WTC11 (cell line): ENCODE measurements at regions not wholly inside any gene's neighbourhood (a gene's known extent, or its start where the extent isn't known, plus 50 kb on each side); places are given as distances from the start of the nearest gene placed in this dataset.

ENCODE experiments used
- ATF1 ChIP-seq: sonication (generic); formaldehyde crosslinking; IDR thresholded peaks from 2 replicates; pipeline ENCODE4 v1.8.1; 2023; ENCODE audit warnings: mild to moderate bottlenecking, moderate library complexity, missing genetic modification reagents
- CTCF ChIP-seq: fragments of 200-600 bp; IDR thresholded peaks from 2 replicates; pipeline ENCODE4 v1.8.0; 2022; ENCODE audit warnings: antibody characterized with exemption
- ELF4 ChIP-seq: sonication (generic); formaldehyde crosslinking; IDR thresholded peaks from 2 replicates; pipeline ENCODE4 v1.8.1; 2022; ENCODE audit warnings: low read depth, mild to moderate bottlenecking, moderate library complexity, missing genetic modification reagents
- FOXK1 ChIP-seq: sonication (generic); formaldehyde crosslinking; IDR thresholded peaks from 2 replicates; pipeline ENCODE4 v1.8.0; 2022; ENCODE audit warnings: mild to moderate bottlenecking, moderate library complexity, missing genetic modification reagents
- FOXP4 ChIP-seq: sonication (generic); formaldehyde crosslinking; IDR thresholded peaks from 2 replicates; pipeline ENCODE4 v1.8.0; 2022; ENCODE audit warnings: mild to moderate bottlenecking, missing genetic modification reagents
- GABPB1 ChIP-seq: sonication (generic); formaldehyde crosslinking; IDR thresholded peaks from 2 replicates; pipeline ENCODE4 v1.8.1; 2023; ENCODE audit warnings: mild to moderate bottlenecking, missing genetic modification reagents
- MAX ChIP-seq: sonication (generic); formaldehyde crosslinking; IDR thresholded peaks from 2 replicates; pipeline ENCODE4 v1.8.0; 2022; ENCODE audit warnings: mild to moderate bottlenecking, missing genetic modification reagents
- MYBL2 ChIP-seq: sonication (generic); formaldehyde crosslinking; IDR thresholded peaks from 2 replicates; pipeline ENCODE4 v1.8.1; 2023; ENCODE audit warnings: mild to moderate bottlenecking, moderate library complexity, missing genetic modification reagents
- USF2 ChIP-seq: sonication (generic); formaldehyde crosslinking; IDR thresholded peaks from 2 replicates; pipeline ENCODE4 v1.8.1; 2023; ENCODE audit warnings: mild to moderate bottlenecking, missing genetic modification reagents, moderate library complexity
- ZNF121 ChIP-seq: sonication (generic); formaldehyde crosslinking; IDR thresholded peaks from 2 replicates; pipeline ENCODE4 v1.8.0; 2023; ENCODE audit warnings: missing genetic modification reagents
- ZNF512 ChIP-seq: sonication (generic); formaldehyde crosslinking; IDR thresholded peaks from 2 replicates; pipeline ENCODE4 v1.8.1; 2022; ENCODE audit warnings: missing genetic modification reagents, borderline replicate concordance

GRCh38 chrX:46070421-46070820, 474.8 kb downstream of the ZNF674 start:
- TF ChIP-seq ZNF512 (no peak), GABPB1 (CRISPR knock-in tag) (no peak), USF2 (CRISPR knock-in tag) (no peak), CTCF (no peak), ZNF121 (CRISPR knock-in tag) (no peak), FOXK1 (CRISPR knock-in tag) (no peak), MYBL2 (CRISPR knock-in tag) (no peak), MAX (no peak), ATF1 (CRISPR knock-in tag) (no peak), FOXP4 (CRISPR knock-in tag) (no peak), ELF4 (no peak)
